ENCODE measurements at regions not wholly inside any gene's neighbourhood (a gene's known extent, or its start where the extent isn't known, plus 50 kb on each side); places are given as distances from the start of the nearest gene placed in this dataset.

GRCh38 chr1:87182611-87183010 is 146.1 kb upstream of the LMO4 start:
- no peaks in the 10 kb centered on the region for H3K79me2 ChIP-seq (ENCODE audit: control insufficient read depth, insufficient read depth, low read length)
- no peaks in the 10 kb centered on the region for H3K36me3 ChIP-seq (ENCODE audit: control insufficient read depth in 2 of 2, extremely low read depth in 1 of 2, insufficient read depth in 2 of 2, low read length in 2 of 2)
- H3K27me3 ChIP-seq (ENCODE audit: control insufficient read depth in 2 of 2, insufficient read depth in 2 of 2, low read length in 2 of 2), result peaks cover 2 to 5% of the 10 kb centered on the region in 2 experiments
- no peak overlapping the region for H3K27ac ChIP-seq (ENCODE audit: insufficient read depth, low read depth, low read length)
- no peaks in the 10 kb centered on the region for H3K9me1 ChIP-seq (replicated peaks; ENCODE audit: control insufficient read depth, extremely low read depth, insufficient read depth, low read length)
- no peak overlapping the region for H3K4me3 ChIP-seq (replicated peaks in 1 of 3; ENCODE audit: insufficient read depth in 1 of 3, low read depth in 1 of 3, low read length in 3 of 3)
- no peaks in the 10 kb centered on the region for H3K4me1 ChIP-seq (ENCODE audit: control insufficient read depth, extremely low read depth, insufficient read depth, low read length)
- H4K20me1 ChIP-seq (replicated peaks; ENCODE audit: control insufficient read depth, extremely low read depth, insufficient read depth, low read length), result no peaks in the 10 kb centered on the region
- no peak overlapping the region for H2AFZ ChIP-seq (ENCODE audit: low read depth, low read length)
- TF ChIP-seq FOS (IDR thresholded peaks at IDR 0.05; ENCODE audit: borderline replicate concordance, insufficient read depth, low read length) (no peak), POLR2AphosphoS5 (IDR thresholded peaks at IDR 0.05; ENCODE audit: insufficient read depth, low read depth, low read length) (no peak), EZH2 (IDR thresholded peaks at IDR 0.05; ENCODE audit: borderline replicate concordance, low read depth, low read length, severe bottlenecking) (no peak)
- BruUV-seq (replicated peaks), result no TSS peak
- ChIA-PET CTCF (no interaction called here), POLR2A (no interaction called here)
- dilution Hi-C loops (cut with MboI; ENCODE audit: extremely low pct_ligation_motif_present, low sequenced_read_pairs) (no loop called here), intact Hi-C loops (cut with micrococcal nuclease) (no loop called here)
- FAIRE-seq (no peak), DNase-seq (ENCODE audit: low read depth, low spot score) (no peak)
- no peak overlapping the region for H3K4me2 ChIP-seq (ENCODE audit: insufficient read depth, low read length)
- H3K9me3 ChIP-seq (replicated peaks; ENCODE audit: control insufficient read depth, insufficient read depth, low read length), result no peaks in the 10 kb centered on the region
- no peak overlapping the region for H3K9ac ChIP-seq (replicated peaks; ENCODE audit: extremely low read depth, insufficient read depth, low read length)

- no peak for DNase-seq (ENCODE audit: low read depth, low spot score)
- intact Hi-C loops (cut with micrococcal nuclease), result no loop called here
- H3K79me2 ChIP-seq (ENCODE audit: control insufficient read depth, insufficient read depth, low read length), result no peaks in the 10 kb centered on the region
- no peak for FAIRE-seq
- H3K27me3 ChIP-seq (ENCODE audit: control insufficient read depth in 2 of 2, insufficient read depth in 2 of 2, low read length in 2 of 2), result peaks cover 3 to 5% of the 10 kb centered on the region in 2 experiments
- no TSS peak for BruUV-seq (replicated peaks)
- dilution Hi-C loops (cut with MboI; ENCODE audit: extremely low pct_ligation_motif_present, low sequenced_read_pairs), result no loop called here
- H3K4me3 ChIP-seq (replicated peaks in 1 of 3; ENCODE audit: insufficient read depth in 1 of 3, low read depth in 1 of 3, low read length in 3 of 3), result no peak overlapping the region
- no peaks in the 10 kb centered on the region for H3K9me1 ChIP-seq (replicated peaks; ENCODE audit: control insufficient read depth, extremely low read depth, insufficient read depth, low read length)
- H3K27ac ChIP-seq (ENCODE audit: insufficient read depth, low read depth, low read length), result no peak overlapping the region
- H3K4me2 ChIP-seq (ENCODE audit: insufficient read depth, low read length), result no peak overlapping the region
- CTCF ChIA-PET, result no interaction called here
- no peaks in the 10 kb centered on the region for H3K9me3 ChIP-seq (replicated peaks; ENCODE audit: control insufficient read depth, insufficient read depth, low read length)
- no peaks in the 10 kb centered on the region for H3K4me1 ChIP-seq (ENCODE audit: control insufficient read depth, extremely low read depth, insufficient read depth, low read length)
- POLR2A ChIA-PET, result no interaction called here
- TF ChIP-seq POLR2AphosphoS5 (IDR thresholded peaks at IDR 0.05; ENCODE audit: insufficient read depth, low read depth, low read length), result no peak
- no peak for TF ChIP-seq EZH2 (IDR thresholded peaks at IDR 0.05; ENCODE audit: borderline replicate concordance, low read depth, low read length, severe bottlenecking)
- no peak for TF ChIP-seq JUN (IDR thresholded peaks at IDR 0.05; ENCODE audit: borderline replicate concordance, insufficient read depth, insufficient read length, low read depth)
- no peak overlapping the region for H2AFZ ChIP-seq (ENCODE audit: low read depth, low read length)
- H4K20me1 ChIP-seq (replicated peaks; ENCODE audit: control insufficient read depth, extremely low read depth, insufficient read depth, low read length), result no peaks in the 10 kb centered on the region
- no peaks in the 10 kb centered on the region for H3K36me3 ChIP-seq (ENCODE audit: control insufficient read depth in 2 of 2, extremely low read depth in 1 of 2, insufficient read depth in 2 of 2, low read length in 2 of 2)
- no peak overlapping the region for H3K9ac ChIP-seq (replicated peaks; ENCODE audit: extremely low read depth, insufficient read depth, low read length)
Observed at GRCh38 chr1:87185077-87185476, 143.6 kb upstream of the LMO4 start.
